Right lobe of liver (tissue), 6 donors: ENCODE measurements at regions not wholly inside any gene's neighbourhood (a gene's known extent, or its start where the extent isn't known, plus 50 kb on each side); places are given as distances from the start of the nearest gene placed in this dataset.

Experiments
- ATAC-seq, 4 donors: fragments of 200-7000 bp; cut with Tn5 transposase; one replicate each; pipeline ENCODE4 v1.9.1; 2020; ENCODE audit warnings: mild to moderate bottlenecking in 4 of 4, moderate library complexity in 4 of 4
- DNase-seq, 3 donors: peaks; one replicate each; pipeline ENCODE4 v3.0.0-alpha.2; 2020
- H3K27ac ChIP-seq, 3 donors: fragments of 200-600 bp; one replicate each; pipeline ENCODE4 v1.8.0; 2022
- H3K27me3 ChIP-seq, 2 donors: fragments of 200-600 bp; one replicate each; pipeline ENCODE4 v1.8.0; 2022
- H3K36me3 ChIP-seq, 4 donors: fragments of 200-600 bp; sonication (generic) in 1 of 4; one replicate each; pipeline versions ENCODE4 v1.5.1 to v1.8.0; 2017 to 2022; ENCODE audit warnings: control low read depth in 1 of 4
- H3K4me1 ChIP-seq, 4 donors: fragments of 200-600 bp; sonication (generic) in 1 of 4; one replicate each; pipeline versions ENCODE4 v1.5.1 to v1.8.0; 2017 to 2022; ENCODE audit warnings: control low read depth in 1 of 4
- H3K4me3 ChIP-seq, 3 donors: fragments of 200-600 bp; one replicate each; pipeline ENCODE4 v1.8.0; 2022
- H3K9me3 ChIP-seq, 4 donors: fragments of 200-600 bp; sonication (generic) in 1 of 4; one replicate each; pipeline versions ENCODE4 v1.5.1 to v1.8.0; 2017 to 2022; ENCODE audit warnings: control low read depth in 1 of 4
- POLR2A ChIP-seq: fragments of 450-650 bp; IDR thresholded peaks from one replicate; pipeline ENCODE4 v1.6.1; 2017; ENCODE audit warnings: antibody characterized with exemption, mild to moderate bottlenecking
- WGBS: methylation state at CpG from one replicate; pipeline ENCODE4 v1.1.6; 2018; ENCODE audit warnings: low coverage, low lambda C conversion rate; ENCODE audit not compliant: insufficient coverage; ENCODE audit errors: missing lambda C conversion rate; 5-methylcytosine and 5-hydroxymethylcytosine counted together
- intact Hi-C, 2 donors: fragments of 100-400 bp; cut with DNase I; formaldehyde crosslinking; loops; one replicate each; pipeline versions ENCODE4 v1.11.2 to v1.14.1; 2022
- TF ChIP-seq, protein P1 (sequence below), 4 donors: fragments of 200-600 bp in 3 of 4; fragments of 450-650 bp in 1 of 4; IDR thresholded peaks; one replicate each; pipeline versions ENCODE4 v1.5.1 to v1.8.0; 2016 to 2022; ENCODE audit warnings: antibody characterized with exemption in 4 of 4, mild to moderate bottlenecking in 2 of 4
- donor health status: DM: no; HTN: yes; CAD: no.
- donor health status: DM: no; HTN: no; CAD: no.
- donor health status: DM: no; HTN: no; CAD: no.
- donor health status: DM: no; HTN: yes; CAD: no.
- donor health status: DM: no; HTN: yes; CAD: no.

DNA sequence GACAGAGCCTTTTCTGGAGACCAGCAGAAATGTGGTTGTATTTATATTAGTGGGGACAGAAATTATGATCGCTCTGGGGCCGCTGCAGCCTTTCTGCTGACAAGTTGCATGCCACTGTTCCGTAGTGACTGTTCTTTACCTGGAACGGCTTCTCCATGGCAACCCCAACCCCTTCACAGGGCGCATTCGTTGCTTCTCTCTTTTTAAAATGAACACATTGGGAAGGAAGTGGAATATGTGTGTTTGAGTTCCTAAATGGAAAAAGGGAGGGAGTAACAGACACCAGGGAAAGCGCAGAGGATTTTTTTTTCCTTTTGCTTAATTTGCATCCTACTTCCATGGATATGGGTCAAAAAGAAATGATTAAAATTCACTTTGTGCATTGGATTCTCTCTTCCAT, 482.0 kb upstream of the SUCLG2 start:
- H3K27ac ChIP-seq, result no peak overlapping the region
- WGBS, result 70% methylated on average over 6 of the region's 7 CpGs
- H3K27me3 ChIP-seq, result no peaks in the 10 kb centered on the region
- ATAC-seq, result no peak
- intact Hi-C loops, result no loop called here
- no peaks in the 10 kb centered on the region for H3K36me3 ChIP-seq
- H3K4me3 ChIP-seq, result no peak overlapping the region
- no peak for TF ChIP-seq POLR2A
- TF ChIP-seq, protein P1, sequence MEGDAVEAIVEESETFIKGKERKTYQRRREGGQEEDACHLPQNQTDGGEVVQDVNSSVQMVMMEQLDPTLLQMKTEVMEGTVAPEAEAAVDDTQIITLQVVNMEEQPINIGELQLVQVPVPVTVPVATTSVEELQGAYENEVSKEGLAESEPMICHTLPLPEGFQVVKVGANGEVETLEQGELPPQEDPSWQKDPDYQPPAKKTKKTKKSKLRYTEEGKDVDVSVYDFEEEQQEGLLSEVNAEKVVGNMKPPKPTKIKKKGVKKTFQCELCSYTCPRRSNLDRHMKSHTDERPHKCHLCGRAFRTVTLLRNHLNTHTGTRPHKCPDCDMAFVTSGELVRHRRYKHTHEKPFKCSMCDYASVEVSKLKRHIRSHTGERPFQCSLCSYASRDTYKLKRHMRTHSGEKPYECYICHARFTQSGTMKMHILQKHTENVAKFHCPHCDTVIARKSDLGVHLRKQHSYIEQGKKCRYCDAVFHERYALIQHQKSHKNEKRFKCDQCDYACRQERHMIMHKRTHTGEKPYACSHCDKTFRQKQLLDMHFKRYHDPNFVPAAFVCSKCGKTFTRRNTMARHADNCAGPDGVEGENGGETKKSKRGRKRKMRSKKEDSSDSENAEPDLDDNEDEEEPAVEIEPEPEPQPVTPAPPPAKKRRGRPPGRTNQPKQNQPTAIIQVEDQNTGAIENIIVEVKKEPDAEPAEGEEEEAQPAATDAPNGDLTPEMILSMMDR (IDR thresholded peaks at IDR 0.05), result no peak
- no peak for DNase-seq
- H3K9me3 ChIP-seq, result no peaks in the 10 kb centered on the region
- no peaks in the 10 kb centered on the region for H3K4me1 ChIP-seq

DNA sequence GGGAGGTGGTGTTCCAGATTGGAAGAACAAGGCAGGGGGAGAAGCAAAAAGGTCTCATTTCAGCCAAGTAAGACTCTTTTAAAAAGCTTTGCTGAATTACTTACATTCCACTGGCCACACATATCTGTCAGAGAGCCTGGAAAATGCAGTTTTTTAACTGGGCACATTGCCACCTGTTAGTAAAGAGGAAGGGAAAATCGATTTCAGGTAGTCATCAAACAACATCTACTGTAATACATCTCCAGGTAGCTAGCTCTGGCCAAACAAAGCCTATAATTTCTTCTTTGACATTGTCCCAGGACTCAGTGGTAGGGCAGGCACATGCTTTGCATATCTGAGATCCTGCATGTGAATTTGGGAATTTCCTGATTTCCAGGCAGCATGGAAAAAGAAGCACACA, 480.7 kb upstream of the SUCLG2 start:
- Histone ChIP-seq H3K4me3 (no peak overlapping the region), H3K36me3 (no peaks in the 10 kb centered on the region), H3K27me3 (no peaks in the 10 kb centered on the region), H3K4me1 (no peaks in the 10 kb centered on the region), H3K9me3 (no peaks in the 10 kb centered on the region), H3K27ac (no peak overlapping the region)
- 8% methylated on average over 1 of the region's 1 CpG for WGBS
- ATAC-seq, result no peak
- no peak for TF ChIP-seq POLR2A
- TF ChIP-seq, protein P1 (IDR thresholded peaks at IDR 0.05), result no peak
- intact Hi-C loops, result no loop called here
- DNase-seq, result no peak

DNA sequence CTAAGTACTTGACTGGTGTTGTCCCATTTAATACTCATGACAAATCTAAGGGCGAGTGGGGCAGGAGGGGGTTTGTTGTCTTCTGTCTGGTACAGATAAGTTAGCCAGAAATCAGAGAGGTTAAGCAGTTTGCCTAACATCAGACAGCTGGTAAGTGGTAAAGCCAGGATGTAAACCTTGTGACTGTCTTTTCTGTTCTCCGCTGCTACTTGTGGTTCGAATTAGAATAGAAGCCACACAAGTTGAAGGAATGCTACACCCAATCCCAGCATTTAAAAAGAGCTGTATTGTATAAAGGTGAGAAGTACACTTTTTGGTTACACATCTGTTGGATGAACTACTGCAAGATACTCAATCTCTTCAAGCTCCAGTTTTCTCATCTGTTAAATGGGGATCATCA, 474.7 kb upstream of the SUCLG2 start:
- ATAC-seq (no peak), DNase-seq (no peak)
- 59% methylated on average over 3 of the region's 3 CpGs for WGBS
- H3K27ac ChIP-seq, result no peak overlapping the region
- no peaks in the 10 kb centered on the region for H3K9me3 ChIP-seq
- H3K36me3 ChIP-seq, result no peaks in the 10 kb centered on the region
- no peaks in the 10 kb centered on the region for H3K4me1 ChIP-seq
- intact Hi-C loops, result no loop called here
- no peak overlapping the region for H3K4me3 ChIP-seq
- H3K27me3 ChIP-seq, result no peaks in the 10 kb centered on the region
- TF ChIP-seq, protein P1 (IDR thresholded peaks at IDR 0.05), result no peak
- no peak for TF ChIP-seq POLR2A

DNA sequence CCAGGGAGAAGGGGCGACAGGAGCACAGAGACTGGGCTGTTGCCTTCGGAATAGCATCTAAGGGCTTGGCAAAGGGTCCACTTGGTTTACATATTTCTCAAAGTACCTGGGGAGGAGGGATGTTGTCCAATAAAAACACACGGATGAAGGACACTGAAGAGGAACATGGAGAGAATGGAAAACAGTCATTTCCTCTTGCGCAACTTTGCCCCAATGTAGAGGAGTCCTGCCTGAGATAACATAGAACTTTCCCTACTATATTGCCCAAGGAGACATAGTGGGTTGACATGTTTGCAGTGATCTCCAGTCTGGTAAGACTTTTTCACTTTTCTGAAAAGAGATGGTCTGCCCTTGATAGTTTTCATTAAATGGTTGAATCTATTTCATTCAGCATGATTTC, 468.8 kb upstream of the SUCLG2 start:
- Histone ChIP-seq H3K9me3 (no peaks in the 10 kb centered on the region), H3K27me3 (no peaks in the 10 kb centered on the region)
- TF ChIP-seq POLR2A, result no peak
- TF ChIP-seq, protein P1 (IDR thresholded peaks at IDR 0.05), result no peak

DNA sequence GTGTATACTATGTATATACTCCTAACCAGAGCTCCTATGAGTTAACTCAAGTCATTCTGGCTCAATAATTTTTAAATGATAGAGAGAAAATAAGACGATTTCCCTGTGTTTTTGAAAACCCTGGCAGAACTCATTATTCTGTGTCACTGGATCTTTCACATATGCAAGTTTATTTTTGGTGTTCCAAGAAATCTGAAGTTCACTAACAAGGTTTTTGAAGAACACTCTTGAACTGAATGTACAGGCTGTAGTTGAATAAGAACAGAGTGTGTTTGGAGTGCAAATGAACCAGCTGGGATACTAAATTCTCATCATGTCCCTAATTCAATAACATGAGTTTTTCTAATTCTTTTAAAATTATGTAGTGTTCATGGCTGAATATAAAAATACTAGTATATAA, 466.9 kb upstream of the SUCLG2 start:
- 25% methylated on average over 1 of the region's 1 CpG for WGBS
- ATAC-seq, result no peak
- Histone ChIP-seq H3K4me3 (no peak overlapping the region), H3K27ac (no peak overlapping the region), H3K36me3 (no peaks in the 10 kb centered on the region), H3K4me1 (no peaks in the 10 kb centered on the region), H3K27me3 (no peaks in the 10 kb centered on the region), H3K9me3 (no peaks in the 10 kb centered on the region)
- no peak for DNase-seq
- intact Hi-C loops, result no loop called here
- no peak for TF ChIP-seq POLR2A
- TF ChIP-seq, protein P1 (IDR thresholded peaks at IDR 0.05), result no peak

More for the DNA sequence above, 468.8 kb upstream of the SUCLG2 start:
- WGBS, result 70% methylated on average over 4 of the region's 4 CpGs
- no peak overlapping the region for H3K27ac ChIP-seq
- no peaks in the 10 kb centered on the region for H3K36me3 ChIP-seq
- no peak for DNase-seq
- H3K4me3 ChIP-seq, result no peak overlapping the region
- no peaks in the 10 kb centered on the region for H3K4me1 ChIP-seq
- no peak for ATAC-seq
- intact Hi-C loops, result no loop called here
